ENCODE measurements at regions not wholly inside any gene's neighbourhood (a gene's known extent, or its start where the extent isn't known, plus 50 kb on each side); places are given as distances from the start of the nearest gene placed in this dataset.

DNA sequence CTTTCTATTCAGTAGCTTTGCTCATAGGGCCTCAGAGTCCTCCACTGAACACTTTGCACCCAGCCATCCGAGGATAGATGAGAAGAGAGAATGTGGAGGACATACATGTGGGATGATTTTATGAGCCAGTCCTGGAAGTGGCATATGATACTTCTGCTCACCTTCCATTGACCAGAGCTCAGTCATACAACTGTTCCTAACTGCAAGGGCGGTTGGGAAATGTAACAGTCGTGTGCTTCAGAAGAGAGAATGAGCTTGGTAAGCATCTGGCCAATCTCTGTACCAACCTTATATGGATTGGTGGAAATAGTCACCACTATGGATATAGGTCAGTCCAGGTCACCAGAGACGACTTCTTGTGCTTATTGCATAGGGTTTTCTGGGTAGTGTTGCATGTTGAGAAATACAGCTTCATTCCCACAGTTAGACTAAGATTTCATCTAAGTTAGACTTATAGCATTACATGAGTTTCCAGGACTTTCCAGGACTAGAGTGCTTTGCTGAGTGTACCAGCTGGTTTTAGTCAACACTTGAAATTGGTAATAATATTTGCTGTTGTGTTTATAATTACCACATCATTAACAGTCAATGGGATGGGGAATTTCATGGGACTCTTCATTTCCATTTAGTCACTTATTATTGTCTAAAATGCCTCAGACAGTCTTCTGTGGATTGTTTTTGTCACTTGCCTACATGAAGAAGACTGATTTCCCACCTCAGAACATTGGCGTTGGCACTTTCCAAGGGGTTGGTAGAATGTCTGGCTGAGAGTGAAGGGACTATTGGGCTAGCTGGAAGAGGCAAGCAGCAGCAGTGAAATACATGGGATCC, 214.5 kb upstream of the ROPN1 start:
- no peak for DNase-seq (ENCODE audit: extremely low spot score, unreplicated experiment)
- Mint-ChIP-seq H3K27me3 (no peaks in the 10 kb centered on the region), H3K36me3 (no peaks in the 10 kb centered on the region)

DNA sequence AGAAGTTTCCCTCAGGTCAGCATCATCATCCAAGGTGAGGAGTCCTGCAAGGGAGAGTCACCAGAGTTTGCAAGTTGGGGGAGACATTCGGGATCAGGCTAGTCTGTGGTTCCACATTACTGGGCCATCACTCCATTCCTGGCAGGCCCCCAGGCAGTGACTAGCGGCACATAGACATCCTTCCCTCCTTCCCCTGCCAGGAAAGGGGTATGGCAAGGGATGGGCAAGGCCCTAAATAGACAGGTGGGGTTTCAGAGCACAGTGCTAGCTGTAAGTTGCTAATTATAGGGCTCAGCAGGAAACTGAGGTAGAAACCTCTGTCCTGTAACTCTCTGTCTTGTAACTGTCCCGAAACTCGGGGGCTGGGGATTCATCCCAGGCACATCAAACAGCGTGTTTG, 215.2 kb upstream of the ROPN1 start:
- peaks cover 10% of the 10 kb centered on the region for H3K4me1 Mint-ChIP-seq (ENCODE audit: unreplicated experiment)
- H3K36me3 Mint-ChIP-seq = no peaks in the 10 kb centered on the region
- no peak overlapping the region for H3K27ac Mint-ChIP-seq
- H3K27me3 Mint-ChIP-seq = no peaks in the 10 kb centered on the region
- no peak for DNase-seq (ENCODE audit: extremely low spot score, unreplicated experiment)
- no peaks in the 10 kb centered on the region for H3K9me3 Mint-ChIP-seq
- no peak overlapping the region for H3K4me3 Mint-ChIP-seq
- TF ChIP-seq, protein P1, sequence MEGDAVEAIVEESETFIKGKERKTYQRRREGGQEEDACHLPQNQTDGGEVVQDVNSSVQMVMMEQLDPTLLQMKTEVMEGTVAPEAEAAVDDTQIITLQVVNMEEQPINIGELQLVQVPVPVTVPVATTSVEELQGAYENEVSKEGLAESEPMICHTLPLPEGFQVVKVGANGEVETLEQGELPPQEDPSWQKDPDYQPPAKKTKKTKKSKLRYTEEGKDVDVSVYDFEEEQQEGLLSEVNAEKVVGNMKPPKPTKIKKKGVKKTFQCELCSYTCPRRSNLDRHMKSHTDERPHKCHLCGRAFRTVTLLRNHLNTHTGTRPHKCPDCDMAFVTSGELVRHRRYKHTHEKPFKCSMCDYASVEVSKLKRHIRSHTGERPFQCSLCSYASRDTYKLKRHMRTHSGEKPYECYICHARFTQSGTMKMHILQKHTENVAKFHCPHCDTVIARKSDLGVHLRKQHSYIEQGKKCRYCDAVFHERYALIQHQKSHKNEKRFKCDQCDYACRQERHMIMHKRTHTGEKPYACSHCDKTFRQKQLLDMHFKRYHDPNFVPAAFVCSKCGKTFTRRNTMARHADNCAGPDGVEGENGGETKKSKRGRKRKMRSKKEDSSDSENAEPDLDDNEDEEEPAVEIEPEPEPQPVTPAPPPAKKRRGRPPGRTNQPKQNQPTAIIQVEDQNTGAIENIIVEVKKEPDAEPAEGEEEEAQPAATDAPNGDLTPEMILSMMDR (conservative IDR thresholded peaks at IDR 0.05) = no peak

More for the DNA sequence above, 214.5 kb upstream of the ROPN1 start:
- Mint-ChIP-seq H3K4me3 (no peak overlapping the region), H3K9me3 (no peaks in the 10 kb centered on the region), H3K4me1 (ENCODE audit: unreplicated experiment) (peaks cover 16% of the 10 kb centered on the region), H3K27ac (no peak overlapping the region)
- TF ChIP-seq, protein P1 (conservative IDR thresholded peaks at IDR 0.05) = no peak

DNA sequence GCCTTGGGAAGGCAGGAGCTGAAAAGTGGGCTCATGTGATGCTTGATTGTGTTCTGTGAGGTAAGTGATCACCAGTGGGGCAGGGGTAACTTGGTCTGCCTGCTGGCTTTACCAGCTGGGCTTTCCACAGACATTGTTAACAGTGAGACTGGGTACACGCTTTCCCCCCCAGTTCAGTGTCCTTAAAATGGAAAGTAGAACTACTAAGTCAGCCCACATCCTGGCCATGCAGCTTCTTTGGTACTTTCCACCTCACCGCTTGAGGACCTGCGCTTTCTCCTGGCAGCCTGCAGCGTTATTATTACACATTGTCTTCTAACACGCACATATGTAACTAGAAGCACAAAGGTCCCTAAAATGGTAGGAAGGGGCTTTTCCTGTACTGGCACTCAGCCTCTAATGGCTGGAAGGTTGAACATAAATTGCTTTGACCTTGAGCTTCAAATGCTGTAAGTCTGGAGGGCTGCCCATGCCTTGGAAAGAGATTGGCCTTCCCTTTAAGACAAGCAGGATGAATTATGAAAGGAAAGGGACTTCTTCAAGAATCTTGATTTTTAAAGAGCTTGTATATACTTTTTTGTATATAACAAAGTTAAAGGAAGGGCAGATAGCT, 216.1 kb upstream of the ROPN1 start:
- H3K9me3 Mint-ChIP-seq = no peaks in the 10 kb centered on the region
- H3K4me3 Mint-ChIP-seq = no peak overlapping the region
- peaks cover 4% of the 10 kb centered on the region for H3K4me1 Mint-ChIP-seq (ENCODE audit: unreplicated experiment)
- TF ChIP-seq, protein P1 (conservative IDR thresholded peaks at IDR 0.05) = no peak
- no peaks in the 10 kb centered on the region for H3K36me3 Mint-ChIP-seq
- H3K27me3 Mint-ChIP-seq = no peaks in the 10 kb centered on the region
- H3K27ac Mint-ChIP-seq = no peak overlapping the region
- DNase-seq (ENCODE audit: extremely low spot score, unreplicated experiment) = no peak

DNA sequence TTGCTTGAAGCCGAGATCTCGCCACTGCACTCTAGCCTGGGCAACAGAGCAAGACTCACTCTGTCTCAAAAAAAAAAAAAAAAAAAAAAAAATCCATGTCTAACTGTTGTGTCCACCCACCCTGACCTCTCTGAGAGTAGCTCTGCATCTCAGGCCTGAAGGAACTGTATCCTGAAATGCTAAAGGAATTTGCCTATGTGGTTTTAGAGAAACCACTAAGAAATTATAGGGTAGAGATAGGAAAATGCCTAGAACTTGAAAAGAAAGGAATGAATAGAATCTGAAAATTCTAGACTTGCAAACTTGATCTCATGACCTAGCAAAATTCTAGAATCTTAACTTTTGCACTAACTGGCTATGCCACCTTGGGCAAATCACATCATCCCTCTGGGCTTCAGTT, 217.5 kb upstream of the ROPN1 start:
- TF ChIP-seq, protein P1 (conservative IDR thresholded peaks at IDR 0.05) = no peak
- no peak for DNase-seq (ENCODE audit: extremely low spot score, unreplicated experiment)

GRCh38 chr3:124210899-124211298, 219.0 kb upstream of the ROPN1 start:
- no peak overlapping the region for H3K27ac Mint-ChIP-seq
- TF ChIP-seq, protein P1 (conservative IDR thresholded peaks at IDR 0.05) = no peak

More for the DNA sequence above, 217.5 kb upstream of the ROPN1 start:
- Mint-ChIP-seq H3K27ac (no peak overlapping the region), H3K36me3 (no peaks in the 10 kb centered on the region), H3K4me1 (ENCODE audit: unreplicated experiment) (peaks cover 4% of the 10 kb centered on the region), H3K4me3 (no peak overlapping the region), H3K27me3 (no peaks in the 10 kb centered on the region), H3K9me3 (no peaks in the 10 kb centered on the region)

More at GRCh38 chr3:124210899-124211298, 219.0 kb upstream of the ROPN1 start:
- H3K27me3 Mint-ChIP-seq = no peaks in the 10 kb centered on the region
- H3K9me3 Mint-ChIP-seq = no peaks in the 10 kb centered on the region
- no peak for DNase-seq (ENCODE audit: extremely low spot score, unreplicated experiment)
- H3K4me3 Mint-ChIP-seq = no peak overlapping the region
- no peaks in the 10 kb centered on the region for H3K4me1 Mint-ChIP-seq (ENCODE audit: unreplicated experiment)
- H3K36me3 Mint-ChIP-seq = no peaks in the 10 kb centered on the region
